GM19328 (cell line): ENCODE measurements at regions not wholly inside any gene's neighbourhood (a gene's known extent, or its start where the extent isn't known, plus 50 kb on each side); places are given as distances from the start of the nearest gene placed in this dataset.

Source experiments
- ATAC-seq: cut with Tn5 transposase; IDR thresholded peaks from one replicate; pipeline ENCODE4 v1.9.1; 2021; ENCODE audit warnings: mild to moderate bottlenecking, moderate library complexity; ENCODE audit not compliant: unreplicated experiment

- ATAC-seq, result no peak
Observed at GRCh38 chr1:195462646-195463045, 1145.6 kb downstream of the KCNT2 start.

- ATAC-seq, result no peak
Observed at GRCh38 chr1:195462152-195462551, 1146.1 kb downstream of the KCNT2 start.

- no peak for ATAC-seq
Observed at GRCh38 chr1:195458365-195458764, 1149.9 kb downstream of the KCNT2 start.

GRCh38 chr1:195450794-195451193 is 1157.4 kb downstream of the KCNT2 start:
- no peak for ATAC-seq

GRCh38 chr1:195439661-195440060 is 1168.6 kb downstream of the KCNT2 start:
- ATAC-seq, result no peak

- no peak for ATAC-seq
Observed at GRCh38 chr1:195434566-195435203, 1173.6 kb downstream of the KCNT2 start.

GRCh38 chr1:195430826-195431225 is 1177.4 kb downstream of the KCNT2 start:
- ATAC-seq, result no peak

GRCh38 chr1:195428927-195429326 is 1179.3 kb downstream of the KCNT2 start:
- no peak for ATAC-seq

GRCh38 chr1:195415584-195415983 is 1192.7 kb downstream of the KCNT2 start:
- no peak for ATAC-seq

- ATAC-seq, result no peak
Observed at GRCh38 chr1:195394567-195394966, 1213.7 kb downstream of the KCNT2 start.

GRCh38 chr1:195376190-195376589 is 1232.0 kb downstream of the KCNT2 start:
- ATAC-seq, result no peak

- no peak for ATAC-seq
Observed at GRCh38 chr1:195373856-195374255, 1234.4 kb downstream of the KCNT2 start.

GRCh38 chr1:195345149-195345548 is 1263.1 kb downstream of the KCNT2 start:
- ATAC-seq, result no peak

- no peak for ATAC-seq
Observed at GRCh38 chr1:195337646-195338045, 1270.6 kb downstream of the KCNT2 start.

GRCh38 chr1:195336812-195337211 is 1271.4 kb downstream of the KCNT2 start:
- no peak for ATAC-seq

- ATAC-seq, result no peak
Observed at GRCh38 chr1:195335541-195335940, 1272.7 kb downstream of the KCNT2 start.

GRCh38 chr1:195332102-195332501 is 1276.1 kb downstream of the KCNT2 start:
- ATAC-seq, result no peak

- ATAC-seq, result no peak
Observed at GRCh38 chr1:195328681-195329080, 1279.6 kb downstream of the KCNT2 start.

GRCh38 chr1:195328102-195328501 is 1280.1 kb downstream of the KCNT2 start:
- no peak for ATAC-seq

- no peak for ATAC-seq
Observed at GRCh38 chr1:195327361-195327760, 1280.9 kb downstream of the KCNT2 start.

- no peak for ATAC-seq
Observed at GRCh38 chr1:195326325-195326724, 1281.9 kb downstream of the KCNT2 start.

- ATAC-seq, result no peak
Observed at GRCh38 chr1:195325181-195325580, 1283.1 kb downstream of the KCNT2 start.

- ATAC-seq, result no peak
Observed at GRCh38 chr1:195306281-195306680, 1302.0 kb downstream of the KCNT2 start.
